C4-2B (cell line): ENCODE measurements at regions not wholly inside any gene's neighbourhood (a gene's known extent, or its start where the extent isn't known, plus 50 kb on each side); places are given as distances from the start of the nearest gene placed in this dataset.
"Not testable (repeated sequence)": the region's sequence is repeated elsewhere in the genome, so short reads cannot be mapped to it uniquely, and the experiment has no call there.

Experiments used
- ZFX ChIP-seq: fragments of 450-650 bp; IDR thresholded peaks from 2 replicates; pipeline ENCODE4 v1.6.1; 2017
- TF ChIP-seq, protein P1 (sequence below): fragments of 450-650 bp; conservative IDR thresholded peaks from 2 replicates; pipeline ENCODE4 v1.5.1; 2017; ENCODE audit warnings: mild to moderate bottlenecking

DNA sequence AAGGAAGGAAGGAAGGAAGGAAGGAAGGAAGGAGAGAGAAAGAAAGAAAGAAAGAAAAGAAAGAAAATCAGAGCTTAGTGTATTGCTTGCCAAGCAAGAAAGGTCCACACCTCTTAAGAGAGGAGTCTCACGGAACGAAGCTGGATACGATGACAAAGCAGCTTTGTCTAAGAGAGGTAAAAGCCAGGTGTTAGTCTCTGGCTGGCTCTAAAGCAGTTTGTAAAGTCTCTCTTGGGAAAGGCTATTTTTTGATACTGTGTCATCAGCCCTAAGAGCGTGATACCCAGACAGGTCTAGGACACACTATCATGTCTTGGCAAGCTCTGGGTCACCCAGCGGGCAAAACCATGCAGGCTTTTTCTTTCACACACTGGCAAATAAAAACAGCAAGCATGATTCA is 297.5 kb upstream of the NBPF12 start:
- TF ChIP-seq, protein P1, sequence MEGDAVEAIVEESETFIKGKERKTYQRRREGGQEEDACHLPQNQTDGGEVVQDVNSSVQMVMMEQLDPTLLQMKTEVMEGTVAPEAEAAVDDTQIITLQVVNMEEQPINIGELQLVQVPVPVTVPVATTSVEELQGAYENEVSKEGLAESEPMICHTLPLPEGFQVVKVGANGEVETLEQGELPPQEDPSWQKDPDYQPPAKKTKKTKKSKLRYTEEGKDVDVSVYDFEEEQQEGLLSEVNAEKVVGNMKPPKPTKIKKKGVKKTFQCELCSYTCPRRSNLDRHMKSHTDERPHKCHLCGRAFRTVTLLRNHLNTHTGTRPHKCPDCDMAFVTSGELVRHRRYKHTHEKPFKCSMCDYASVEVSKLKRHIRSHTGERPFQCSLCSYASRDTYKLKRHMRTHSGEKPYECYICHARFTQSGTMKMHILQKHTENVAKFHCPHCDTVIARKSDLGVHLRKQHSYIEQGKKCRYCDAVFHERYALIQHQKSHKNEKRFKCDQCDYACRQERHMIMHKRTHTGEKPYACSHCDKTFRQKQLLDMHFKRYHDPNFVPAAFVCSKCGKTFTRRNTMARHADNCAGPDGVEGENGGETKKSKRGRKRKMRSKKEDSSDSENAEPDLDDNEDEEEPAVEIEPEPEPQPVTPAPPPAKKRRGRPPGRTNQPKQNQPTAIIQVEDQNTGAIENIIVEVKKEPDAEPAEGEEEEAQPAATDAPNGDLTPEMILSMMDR = not testable (repeated sequence)
- TF ChIP-seq ZFX = not testable (repeated sequence)
